DOHH2 (cell line): ENCODE measurements at regions not wholly inside any gene's neighbourhood (a gene's known extent, or its start where the extent isn't known, plus 50 kb on each side); places are given as distances from the start of the nearest gene placed in this dataset.

Source experiments
- EZH2phosphoT487 ChIP-seq: fragments of 200-600 bp; sonication (generic); IDR thresholded peaks from 2 replicates; pipeline ENCODE4 v1.6.1; 2017; ENCODE audit warnings: borderline replicate concordance, mild to moderate bottlenecking, antibody characterized with exemption, low read length, moderate library complexity, mixed read lengths
- TF ChIP-seq, protein P1 (sequence below): fragments of 200-600 bp; sonication (generic); IDR thresholded peaks from one replicate; pipeline ENCODE4 v1.5.1; 2014; ENCODE audit warnings: antibody characterized with exemption, mild to moderate bottlenecking, low read depth, low read length; ENCODE audit not compliant: poor library complexity, severe bottlenecking

DNA sequence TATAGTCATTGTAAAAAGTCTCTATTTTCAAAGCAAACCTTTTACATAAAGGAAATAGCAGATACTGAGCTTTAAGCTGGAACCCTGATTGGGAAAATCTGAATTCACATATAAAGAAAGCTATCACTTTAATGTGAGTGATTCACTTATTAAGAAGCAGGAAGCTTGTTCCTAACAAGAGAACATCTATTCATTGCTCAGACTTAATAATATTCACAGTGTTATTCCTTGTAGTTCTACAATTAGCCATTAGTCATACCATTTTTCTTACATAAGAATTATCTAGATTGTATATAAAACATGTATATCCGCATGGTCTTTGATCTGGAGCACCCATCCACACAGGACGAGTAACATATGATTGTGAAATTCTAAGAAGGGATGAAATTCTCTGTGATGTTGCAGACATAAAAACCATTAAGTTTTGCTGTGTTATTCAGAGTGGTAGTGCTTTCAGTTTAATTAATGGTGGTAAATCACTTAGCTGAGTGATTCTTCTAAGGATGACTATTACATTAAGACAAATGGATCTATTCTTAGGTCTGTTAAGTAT, 71.1 kb upstream of the FOXQ1 start:
- TF ChIP-seq, protein P1, sequence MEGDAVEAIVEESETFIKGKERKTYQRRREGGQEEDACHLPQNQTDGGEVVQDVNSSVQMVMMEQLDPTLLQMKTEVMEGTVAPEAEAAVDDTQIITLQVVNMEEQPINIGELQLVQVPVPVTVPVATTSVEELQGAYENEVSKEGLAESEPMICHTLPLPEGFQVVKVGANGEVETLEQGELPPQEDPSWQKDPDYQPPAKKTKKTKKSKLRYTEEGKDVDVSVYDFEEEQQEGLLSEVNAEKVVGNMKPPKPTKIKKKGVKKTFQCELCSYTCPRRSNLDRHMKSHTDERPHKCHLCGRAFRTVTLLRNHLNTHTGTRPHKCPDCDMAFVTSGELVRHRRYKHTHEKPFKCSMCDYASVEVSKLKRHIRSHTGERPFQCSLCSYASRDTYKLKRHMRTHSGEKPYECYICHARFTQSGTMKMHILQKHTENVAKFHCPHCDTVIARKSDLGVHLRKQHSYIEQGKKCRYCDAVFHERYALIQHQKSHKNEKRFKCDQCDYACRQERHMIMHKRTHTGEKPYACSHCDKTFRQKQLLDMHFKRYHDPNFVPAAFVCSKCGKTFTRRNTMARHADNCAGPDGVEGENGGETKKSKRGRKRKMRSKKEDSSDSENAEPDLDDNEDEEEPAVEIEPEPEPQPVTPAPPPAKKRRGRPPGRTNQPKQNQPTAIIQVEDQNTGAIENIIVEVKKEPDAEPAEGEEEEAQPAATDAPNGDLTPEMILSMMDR, result no peak
- TF ChIP-seq EZH2phosphoT487, result no peak
